DOHH2 (cell line): ENCODE measurements at regions not wholly inside any gene's neighbourhood (a gene's known extent, or its start where the extent isn't known, plus 50 kb on each side); places are given as distances from the start of the nearest gene placed in this dataset.

Experiments
- H3F3A ChIP-seq: fragments of 200-600 bp; sonication (generic), shearing (Covaris generic); 2 replicates; pipeline ENCODE4 v1.6.0; 2016; ENCODE audit warnings: antibody characterized with exemption, mild to moderate bottlenecking; ENCODE audit not compliant: control insufficient read depth, insufficient read depth
- H3K27ac ChIP-seq: fragments of 200-600 bp; sonication (generic); 2 replicates; pipeline ENCODE4 v1.5.1; 2014; ENCODE audit warnings: low read depth, mild to moderate bottlenecking, low read length, moderate library complexity
- H3K27me3 ChIP-seq: fragments of 200-600 bp; sonication (generic); 2 replicates; pipeline ENCODE4 v1.6.1; 2014; ENCODE audit warnings: mild to moderate bottlenecking, low read length, mixed read lengths; ENCODE audit not compliant: control insufficient read depth
- H3K36me3 ChIP-seq: fragments of 200-600 bp; sonication (generic); 2 replicates; pipeline ENCODE4 v1.6.1; 2014; ENCODE audit warnings: mild to moderate bottlenecking, low read length, moderate library complexity, mixed read lengths; ENCODE audit not compliant: control insufficient read depth
- H3K4me1 ChIP-seq: fragments of 200-600 bp; sonication (generic); 2 replicates; pipeline ENCODE4 v1.6.1; 2014; ENCODE audit warnings: mild to moderate bottlenecking, low read length, mixed read lengths; ENCODE audit not compliant: control insufficient read depth
- H3K4me2 ChIP-seq: fragments of 200-600 bp; sonication (generic); 2 replicates; pipeline ENCODE4 v1.6.0; 2014; ENCODE audit warnings: mild to moderate bottlenecking, low read length, moderate library complexity
- H3K4me3 ChIP-seq: fragments of 200-600 bp; sonication (generic); 2 replicates; pipeline ENCODE4 v1.5.1; 2014; ENCODE audit warnings: mild to moderate bottlenecking, low read length, mixed read lengths
- H3K79me2 ChIP-seq: fragments of 200-600 bp; sonication (generic); 2 replicates; pipeline ENCODE4 v1.6.1; 2014; ENCODE audit warnings: mild to moderate bottlenecking, low read length, mixed read lengths; ENCODE audit not compliant: control insufficient read depth
- H3K9me2 ChIP-seq: fragments of 200-600 bp; sonication (generic); replicated peaks from 2 replicates; pipeline ENCODE4 v1.6.1; 2014; ENCODE audit warnings: mild to moderate bottlenecking, low read length, mixed read lengths; ENCODE audit not compliant: control insufficient read depth
- H3K9me3 ChIP-seq: fragments of 200-600 bp; sonication (generic); 2 replicates; pipeline ENCODE4 v1.6.1; 2014; ENCODE audit warnings: antibody characterized with exemption, low read length, mixed read lengths; ENCODE audit not compliant: control insufficient read depth, insufficient read depth
- H4K20me1 ChIP-seq: fragments of 200-600 bp; sonication (generic); 2 replicates; pipeline ENCODE4 v1.6.0; 2014; ENCODE audit warnings: low read depth, mild to moderate bottlenecking, antibody characterized with exemption, low read length, moderate library complexity; ENCODE audit not compliant: control insufficient read depth, insufficient read depth
- EZH2phosphoT487 ChIP-seq: fragments of 200-600 bp; sonication (generic); IDR thresholded peaks from 2 replicates; pipeline ENCODE4 v1.6.1; 2017; ENCODE audit warnings: borderline replicate concordance, mild to moderate bottlenecking, antibody characterized with exemption, low read length, moderate library complexity, mixed read lengths
- TF ChIP-seq, protein P1 (sequence below): fragments of 200-600 bp; sonication (generic); IDR thresholded peaks from one replicate; pipeline ENCODE4 v1.5.1; 2014; ENCODE audit warnings: antibody characterized with exemption, mild to moderate bottlenecking, low read depth, low read length; ENCODE audit not compliant: poor library complexity, severe bottlenecking

DNA sequence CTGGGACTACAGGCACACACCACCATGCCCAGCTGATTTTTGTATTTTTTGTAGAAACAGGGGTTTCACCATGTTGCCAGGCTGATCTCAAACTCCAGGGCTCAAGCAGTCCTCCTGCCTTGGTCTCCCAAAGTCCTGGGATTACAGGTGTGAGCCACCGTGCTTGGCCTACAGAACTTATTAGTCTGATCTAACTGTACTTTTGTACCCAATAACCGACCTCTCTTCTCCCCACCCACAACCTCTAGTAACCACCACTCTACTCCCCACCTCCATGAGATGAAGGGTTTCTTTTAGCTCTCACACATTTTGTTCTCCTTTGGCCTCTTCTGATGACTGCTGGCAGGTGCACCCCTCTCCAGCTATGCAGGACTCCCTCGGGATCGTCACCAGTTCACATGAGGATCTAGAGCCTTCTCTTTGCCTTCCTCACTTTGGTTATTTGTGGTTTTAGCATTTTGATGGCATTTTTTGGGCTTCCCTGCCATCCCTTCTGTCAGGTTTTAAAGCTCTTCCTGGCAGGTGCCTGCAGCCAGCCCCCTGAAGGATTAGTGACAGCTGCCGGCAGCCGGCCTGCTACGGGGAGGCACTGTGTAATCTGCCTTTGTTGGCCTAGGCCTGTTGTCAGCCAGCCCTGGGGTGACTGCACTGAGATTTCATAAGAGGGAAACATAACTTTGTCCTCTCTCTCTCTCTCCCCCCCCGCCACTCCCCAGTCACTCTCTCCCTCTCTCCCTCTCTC, 99.8 kb upstream of the ATP1A1 start:
- Histone ChIP-seq H3K9me2 (no peaks in the 10 kb centered on the region), H3K4me3 (no peak overlapping the region), H3K4me2 (no peak overlapping the region), H3K27ac (no peak overlapping the region), H3K4me1 (no peaks in the 10 kb centered on the region), H3K27me3 (no peaks in the 10 kb centered on the region), H4K20me1 (no peaks in the 10 kb centered on the region), H3K79me2 (no peaks in the 10 kb centered on the region), H3K36me3 (no peaks in the 10 kb centered on the region), H3K9me3 (no peaks in the 10 kb centered on the region), H3F3A (no peaks in the 10 kb centered on the region)
- TF ChIP-seq EZH2phosphoT487 = no peak
- TF ChIP-seq, protein P1, sequence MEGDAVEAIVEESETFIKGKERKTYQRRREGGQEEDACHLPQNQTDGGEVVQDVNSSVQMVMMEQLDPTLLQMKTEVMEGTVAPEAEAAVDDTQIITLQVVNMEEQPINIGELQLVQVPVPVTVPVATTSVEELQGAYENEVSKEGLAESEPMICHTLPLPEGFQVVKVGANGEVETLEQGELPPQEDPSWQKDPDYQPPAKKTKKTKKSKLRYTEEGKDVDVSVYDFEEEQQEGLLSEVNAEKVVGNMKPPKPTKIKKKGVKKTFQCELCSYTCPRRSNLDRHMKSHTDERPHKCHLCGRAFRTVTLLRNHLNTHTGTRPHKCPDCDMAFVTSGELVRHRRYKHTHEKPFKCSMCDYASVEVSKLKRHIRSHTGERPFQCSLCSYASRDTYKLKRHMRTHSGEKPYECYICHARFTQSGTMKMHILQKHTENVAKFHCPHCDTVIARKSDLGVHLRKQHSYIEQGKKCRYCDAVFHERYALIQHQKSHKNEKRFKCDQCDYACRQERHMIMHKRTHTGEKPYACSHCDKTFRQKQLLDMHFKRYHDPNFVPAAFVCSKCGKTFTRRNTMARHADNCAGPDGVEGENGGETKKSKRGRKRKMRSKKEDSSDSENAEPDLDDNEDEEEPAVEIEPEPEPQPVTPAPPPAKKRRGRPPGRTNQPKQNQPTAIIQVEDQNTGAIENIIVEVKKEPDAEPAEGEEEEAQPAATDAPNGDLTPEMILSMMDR = no peak

DNA sequence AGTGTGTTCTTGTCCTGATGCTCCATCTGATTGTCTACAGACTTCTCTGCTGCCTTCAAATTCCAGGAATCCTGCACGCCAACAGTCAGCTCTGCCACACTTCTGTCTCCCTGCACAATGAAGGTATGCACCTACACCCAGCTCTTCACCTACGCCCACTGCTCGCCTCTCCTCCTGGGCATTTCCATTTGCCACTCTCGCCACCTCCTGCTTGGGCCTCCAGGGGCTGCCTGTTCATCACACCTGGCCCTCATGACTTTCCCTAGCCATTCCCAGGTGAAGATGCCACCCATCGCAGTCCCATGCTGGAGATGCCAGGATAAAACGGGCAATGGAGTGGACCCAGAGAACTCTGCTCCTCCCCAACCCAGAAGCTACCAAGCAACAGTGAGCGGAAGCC, 96.5 kb upstream of the ATP1A1 start:
- TF ChIP-seq EZH2phosphoT487 = no peak
- TF ChIP-seq, protein P1 = no peak
- Histone ChIP-seq H3K27ac (no peak overlapping the region), H3K27me3 (no peaks in the 10 kb centered on the region), H3K9me2 (no peaks in the 10 kb centered on the region), H4K20me1 (no peaks in the 10 kb centered on the region), H3F3A (no peaks in the 10 kb centered on the region), H3K4me3 (no peak overlapping the region), H3K36me3 (no peaks in the 10 kb centered on the region), H3K4me2 (no peak overlapping the region), H3K79me2 (no peaks in the 10 kb centered on the region), H3K4me1 (no peaks in the 10 kb centered on the region), H3K9me3 (no peaks in the 10 kb centered on the region)

DNA sequence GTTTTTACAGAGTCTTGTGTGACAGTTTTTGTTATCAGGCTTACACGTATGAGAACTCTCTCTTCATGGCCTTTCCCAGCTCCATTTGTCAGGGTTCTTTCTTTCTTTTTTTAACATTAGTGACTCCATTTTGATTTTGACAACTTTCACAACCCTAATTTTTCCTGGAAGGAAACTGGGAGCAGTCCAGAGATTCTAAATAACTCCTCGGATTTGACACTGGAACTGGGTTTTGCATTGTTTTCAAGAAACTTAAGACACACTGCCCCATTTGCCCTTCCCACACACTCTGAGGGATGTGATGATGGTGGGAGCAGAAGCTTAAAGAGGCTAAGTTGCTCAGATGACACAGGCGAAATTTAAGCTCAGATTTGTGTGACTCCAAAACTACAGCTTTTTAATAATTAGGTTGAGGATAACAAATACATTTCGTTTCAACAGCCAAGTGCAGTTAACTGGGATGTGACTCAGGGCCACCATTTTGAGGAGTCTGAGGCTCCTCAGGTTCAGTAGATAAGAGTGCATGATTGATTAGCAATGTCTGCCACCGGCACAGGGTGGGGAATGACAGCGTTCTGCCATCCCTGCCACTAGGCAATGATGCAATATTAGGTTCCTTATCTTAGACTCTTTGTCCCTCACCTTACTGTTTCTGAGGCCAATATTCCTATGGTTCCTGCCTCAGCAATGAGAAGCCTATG, 95.1 kb upstream of the ATP1A1 start:
- no peak overlapping the region for H3K4me2 ChIP-seq
- H3K9me3 ChIP-seq = no peaks in the 10 kb centered on the region
- H3F3A ChIP-seq = no peaks in the 10 kb centered on the region
- H3K27ac ChIP-seq = no peak overlapping the region
- H3K9me2 ChIP-seq = no peaks in the 10 kb centered on the region
- H3K36me3 ChIP-seq = no peaks in the 10 kb centered on the region
- TF ChIP-seq EZH2phosphoT487 = no peak
- TF ChIP-seq, protein P1 = no peak
- no peaks in the 10 kb centered on the region for H3K4me1 ChIP-seq
- no peaks in the 10 kb centered on the region for H3K27me3 ChIP-seq
- no peaks in the 10 kb centered on the region for H4K20me1 ChIP-seq
- no peak overlapping the region for H3K4me3 ChIP-seq
- H3K79me2 ChIP-seq = no peaks in the 10 kb centered on the region
